Astrocyte (in vitro differentiated cells and primary cell): ENCODE measurements at regions not wholly inside any gene's neighbourhood (a gene's known extent, or its start where the extent isn't known, plus 50 kb on each side); places are given as distances from the start of the nearest gene placed in this dataset.

Experiments
- EZH2 ChIP-seq: IDR thresholded peaks from 2 replicates; pipeline ENCODE4 v1.6.1; 2012; ENCODE audit warnings: mild to moderate bottlenecking, low read length, inconsistent platforms; ENCODE audit not compliant: insufficient read depth
- TF ChIP-seq, protein P1 (sequence below): IDR thresholded peaks from 2 replicates; pipeline ENCODE4 v1.5.1; 2011; ENCODE audit warnings: low read depth, mild to moderate bottlenecking, inconsistent platforms, low read length, moderate library complexity; ENCODE audit not compliant: insufficient read depth

DNA sequence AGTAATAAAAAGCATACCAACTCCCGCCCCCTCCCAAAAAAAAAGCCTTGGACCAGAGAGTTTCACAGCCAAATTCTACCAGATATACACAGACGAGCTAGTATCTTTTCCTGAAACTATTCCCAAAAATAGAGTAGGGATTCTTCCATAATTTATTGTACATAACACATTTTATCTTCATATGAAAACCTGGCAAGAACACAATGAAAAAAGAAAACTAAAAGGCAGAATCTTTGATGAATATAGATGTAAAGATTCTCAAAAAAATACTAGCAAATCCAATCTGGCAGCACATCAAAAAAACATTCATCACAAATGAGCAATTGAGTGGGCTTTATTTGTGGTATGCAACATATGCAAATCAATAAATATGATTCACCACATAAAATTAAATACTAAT lies 798.8 kb downstream of the CDH18 start:
- no peak for TF ChIP-seq EZH2
- TF ChIP-seq, protein P1, sequence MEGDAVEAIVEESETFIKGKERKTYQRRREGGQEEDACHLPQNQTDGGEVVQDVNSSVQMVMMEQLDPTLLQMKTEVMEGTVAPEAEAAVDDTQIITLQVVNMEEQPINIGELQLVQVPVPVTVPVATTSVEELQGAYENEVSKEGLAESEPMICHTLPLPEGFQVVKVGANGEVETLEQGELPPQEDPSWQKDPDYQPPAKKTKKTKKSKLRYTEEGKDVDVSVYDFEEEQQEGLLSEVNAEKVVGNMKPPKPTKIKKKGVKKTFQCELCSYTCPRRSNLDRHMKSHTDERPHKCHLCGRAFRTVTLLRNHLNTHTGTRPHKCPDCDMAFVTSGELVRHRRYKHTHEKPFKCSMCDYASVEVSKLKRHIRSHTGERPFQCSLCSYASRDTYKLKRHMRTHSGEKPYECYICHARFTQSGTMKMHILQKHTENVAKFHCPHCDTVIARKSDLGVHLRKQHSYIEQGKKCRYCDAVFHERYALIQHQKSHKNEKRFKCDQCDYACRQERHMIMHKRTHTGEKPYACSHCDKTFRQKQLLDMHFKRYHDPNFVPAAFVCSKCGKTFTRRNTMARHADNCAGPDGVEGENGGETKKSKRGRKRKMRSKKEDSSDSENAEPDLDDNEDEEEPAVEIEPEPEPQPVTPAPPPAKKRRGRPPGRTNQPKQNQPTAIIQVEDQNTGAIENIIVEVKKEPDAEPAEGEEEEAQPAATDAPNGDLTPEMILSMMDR: no peak
